Uterus (tissue), 3 donors: ENCODE measurements at regions not wholly inside any gene's neighbourhood (a gene's known extent, or its start where the extent isn't known, plus 50 kb on each side); places are given as distances from the start of the nearest gene placed in this dataset.

ENCODE experiments used
- DNase-seq, 2 donors: peaks; one replicate each; pipeline ENCODE4 v3.0.0-alpha.2; 2019 to 2020
- H3K27ac ChIP-seq, 2 donors: fragments of 200-600 bp; sonication (generic); 1 replicate in 1 of 2; 2 replicates in 1 of 2; pipeline ENCODE4 v1.5.1; 2016 to 2018
- H3K27me3 ChIP-seq, 2 donors: fragments of 200-600 bp; sonication (generic); one replicate each; pipeline ENCODE4 v1.5.1; 2018 to 2019; ENCODE audit warnings: control low read depth in 1 of 2
- H3K36me3 ChIP-seq, 2 donors: fragments of 200-600 bp; sonication (generic); one replicate each; pipeline ENCODE4 v1.5.1; 2019; ENCODE audit warnings: control low read depth in 1 of 2
- H3K4me1 ChIP-seq, 2 donors: fragments of 200-600 bp; sonication (generic); one replicate each; pipeline ENCODE4 v1.5.1; 2018 to 2019; ENCODE audit warnings: control low read depth in 1 of 2
- H3K4me3 ChIP-seq, 2 donors: fragments of 200-600 bp; sonication (generic); 1 replicate in 1 of 2; 2 replicates in 1 of 2; pipeline ENCODE4 v1.5.1; 2018 to 2019; ENCODE audit warnings: mild to moderate bottlenecking in 1 of 2
- H3K9me3 ChIP-seq, 2 donors: fragments of 200-600 bp; sonication (generic); one replicate each; pipeline ENCODE4 v1.5.1; 2019; ENCODE audit warnings: control low read depth in 1 of 2
- POLR2A ChIP-seq, 2 donors: fragments of 450-650 bp; IDR thresholded peaks; one replicate each; pipeline ENCODE4 v1.6.1; 2016; ENCODE audit warnings: antibody characterized with exemption in 2 of 2, mild to moderate bottlenecking in 1 of 2, moderate library complexity in 1 of 2
- intact Hi-C: fragments of 100-400 bp; cut with DNase I; formaldehyde crosslinking; loops from one replicate; pipeline ENCODE4 v1.15.1; 2023; ENCODE audit warnings: low total_unique reads
- TF ChIP-seq, protein P1 (sequence below), 4 experiments: fragments of 200-600 bp in 2 of 4; fragments of 450-650 bp in 2 of 4; sonication (generic) in 2 of 4; IDR thresholded peaks; one replicate each; pipeline ENCODE4 v1.5.1; 2016 to 2019; ENCODE audit warnings: antibody characterized with exemption in 4 of 4, mild to moderate bottlenecking in 2 of 4, moderate library complexity in 1 of 4
- donor health status: DM: yes; HTN: yes; CAD: no.

DNA sequence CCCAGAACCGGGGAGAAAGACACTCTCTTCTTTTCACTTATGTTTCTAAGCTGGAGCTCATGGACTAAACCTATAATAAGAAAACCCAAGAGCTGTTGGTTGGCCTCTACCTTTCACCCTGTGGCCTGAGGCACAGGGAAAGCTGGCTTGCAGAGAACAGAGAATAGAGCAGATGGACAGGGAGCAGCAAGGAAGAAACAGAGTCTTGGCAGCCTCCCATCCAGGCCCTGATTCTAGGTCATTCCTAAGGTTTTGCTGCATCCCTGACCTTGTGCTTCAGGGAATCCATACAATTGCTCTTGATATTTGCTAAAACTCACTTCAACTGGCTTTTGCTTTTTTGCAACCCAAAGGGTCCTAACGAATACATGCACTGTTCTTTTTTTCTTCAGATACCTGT lies 87.8 kb downstream of the SMIM20 start:
- no peak for DNase-seq
- no peaks in the 10 kb centered on the region for H3K9me3 ChIP-seq
- H3K27ac ChIP-seq = no peak overlapping the region
- H3K4me3 ChIP-seq = no peak overlapping the region
- H3K36me3 ChIP-seq = no peaks in the 10 kb centered on the region
- intact Hi-C loops = no loop called here
- H3K4me1 ChIP-seq = no peaks in the 10 kb centered on the region
- no peak for TF ChIP-seq POLR2A (IDR thresholded peaks at IDR 0.05)
- TF ChIP-seq, protein P1, sequence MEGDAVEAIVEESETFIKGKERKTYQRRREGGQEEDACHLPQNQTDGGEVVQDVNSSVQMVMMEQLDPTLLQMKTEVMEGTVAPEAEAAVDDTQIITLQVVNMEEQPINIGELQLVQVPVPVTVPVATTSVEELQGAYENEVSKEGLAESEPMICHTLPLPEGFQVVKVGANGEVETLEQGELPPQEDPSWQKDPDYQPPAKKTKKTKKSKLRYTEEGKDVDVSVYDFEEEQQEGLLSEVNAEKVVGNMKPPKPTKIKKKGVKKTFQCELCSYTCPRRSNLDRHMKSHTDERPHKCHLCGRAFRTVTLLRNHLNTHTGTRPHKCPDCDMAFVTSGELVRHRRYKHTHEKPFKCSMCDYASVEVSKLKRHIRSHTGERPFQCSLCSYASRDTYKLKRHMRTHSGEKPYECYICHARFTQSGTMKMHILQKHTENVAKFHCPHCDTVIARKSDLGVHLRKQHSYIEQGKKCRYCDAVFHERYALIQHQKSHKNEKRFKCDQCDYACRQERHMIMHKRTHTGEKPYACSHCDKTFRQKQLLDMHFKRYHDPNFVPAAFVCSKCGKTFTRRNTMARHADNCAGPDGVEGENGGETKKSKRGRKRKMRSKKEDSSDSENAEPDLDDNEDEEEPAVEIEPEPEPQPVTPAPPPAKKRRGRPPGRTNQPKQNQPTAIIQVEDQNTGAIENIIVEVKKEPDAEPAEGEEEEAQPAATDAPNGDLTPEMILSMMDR (IDR thresholded peaks at IDR 0.05) = no peak
- no peaks in the 10 kb centered on the region for H3K27me3 ChIP-seq

DNA sequence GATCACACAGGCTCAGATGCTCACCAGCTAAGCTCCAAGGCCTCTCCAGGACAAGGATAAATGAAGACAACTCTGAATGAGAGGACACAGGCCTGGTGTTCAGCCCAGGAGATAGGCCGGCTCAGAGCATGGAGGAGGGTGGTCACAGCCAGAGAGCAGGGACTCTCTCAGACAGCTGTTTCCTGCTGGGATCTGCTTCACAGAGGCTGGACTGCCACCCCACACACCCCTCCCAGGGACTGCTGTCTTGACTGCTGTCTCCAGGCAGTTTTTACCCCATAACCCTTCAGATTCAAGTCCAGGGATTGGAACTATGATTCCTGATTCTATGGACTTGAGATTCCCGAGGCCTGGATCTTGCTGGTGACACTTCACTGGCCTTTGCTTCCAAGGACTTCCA lies 89.0 kb downstream of the SMIM20 start:
- intact Hi-C loops = no loop called here
- H3K4me1 ChIP-seq = no peaks in the 10 kb centered on the region
- no peaks in the 10 kb centered on the region for H3K9me3 ChIP-seq
- no peak for DNase-seq
- H3K27ac ChIP-seq = no peak overlapping the region
- TF ChIP-seq POLR2A (IDR thresholded peaks at IDR 0.05) = no peak
- TF ChIP-seq, protein P1 (IDR thresholded peaks at IDR 0.05) = no peak
- no peaks in the 10 kb centered on the region for H3K36me3 ChIP-seq
- no peaks in the 10 kb centered on the region for H3K27me3 ChIP-seq
- no peak overlapping the region for H3K4me3 ChIP-seq

DNA sequence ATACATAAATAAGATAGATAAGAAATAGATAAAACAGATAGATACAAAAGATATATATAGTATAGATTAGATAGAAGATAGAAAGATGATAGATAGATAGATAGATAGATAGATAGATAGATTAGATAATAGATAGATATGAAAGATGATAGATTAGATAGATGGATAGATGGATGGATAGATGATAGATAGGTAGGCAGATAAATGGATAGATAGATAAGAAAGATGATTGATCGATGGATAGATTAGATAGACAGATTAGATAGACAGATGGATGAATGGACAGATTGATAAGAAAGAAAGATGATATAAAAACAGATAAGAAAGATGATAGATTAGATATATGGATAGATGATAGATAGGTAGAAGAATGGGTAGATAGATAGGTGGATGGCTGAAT lies 90.3 kb downstream of the SMIM20 start:
- intact Hi-C loops = no loop called here
- no peak for TF ChIP-seq POLR2A (IDR thresholded peaks at IDR 0.05)
- DNase-seq = no peak
- Histone ChIP-seq H3K36me3 (no peaks in the 10 kb centered on the region), H3K9me3 (no peaks in the 10 kb centered on the region), H3K4me1 (no peaks in the 10 kb centered on the region), H3K27ac (no peak overlapping the region), H3K4me3 (no peak overlapping the region), H3K27me3 (no peaks in the 10 kb centered on the region)

DNA sequence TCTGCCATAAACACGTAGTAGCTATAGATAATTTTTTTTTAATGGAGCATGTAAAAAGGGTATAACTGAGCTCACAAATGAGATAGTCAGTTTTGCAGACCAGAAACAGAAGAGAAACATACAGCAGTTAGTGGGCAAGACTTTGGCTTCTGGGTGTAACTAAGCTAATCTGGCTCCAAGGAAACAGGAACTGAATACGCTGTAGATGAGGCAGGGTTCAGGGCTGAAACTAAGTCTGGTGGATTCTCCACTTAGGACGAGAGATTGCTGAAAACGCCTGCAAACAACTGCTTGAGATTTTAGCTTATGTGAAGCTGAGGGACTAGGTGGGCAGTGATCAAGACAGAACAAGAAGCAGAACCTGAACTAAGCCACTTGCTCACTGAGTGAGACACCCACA lies 91.7 kb downstream of the SMIM20 start:
- no peak for TF ChIP-seq POLR2A (IDR thresholded peaks at IDR 0.05)
- TF ChIP-seq, protein P1 (IDR thresholded peaks at IDR 0.05) = no peak
- Histone ChIP-seq H3K4me1 (no peaks in the 10 kb centered on the region), H3K27ac (no peak overlapping the region), H3K9me3 (no peaks in the 10 kb centered on the region), H3K27me3 (no peaks in the 10 kb centered on the region), H3K36me3 (no peaks in the 10 kb centered on the region), H3K4me3 (no peak overlapping the region)
- intact Hi-C loops = no loop called here
- DNase-seq = no peak

DNA sequence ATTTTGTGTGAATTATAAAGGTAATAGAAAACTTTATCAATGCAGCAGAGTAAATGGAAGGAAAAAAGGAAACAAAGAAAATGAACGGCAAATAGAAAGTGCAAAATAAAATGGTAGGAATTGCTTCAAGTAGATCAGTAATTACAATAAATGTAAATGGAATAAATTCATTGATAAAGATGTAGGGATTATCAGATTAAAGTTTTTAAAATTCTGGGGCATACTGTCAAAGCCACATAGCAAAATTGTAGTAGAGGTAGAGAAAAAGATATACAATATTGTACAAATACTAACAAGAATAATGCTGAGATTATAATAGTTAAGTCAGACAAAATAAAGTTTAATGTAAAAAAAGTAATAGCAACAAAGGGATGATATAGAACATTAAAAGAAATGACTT lies 94.7 kb downstream of the SMIM20 start:
- TF ChIP-seq POLR2A (IDR thresholded peaks at IDR 0.05) = no peak
- TF ChIP-seq, protein P1 (IDR thresholded peaks at IDR 0.05) = no peak
- H3K9me3 ChIP-seq = no peaks in the 10 kb centered on the region
- H3K27ac ChIP-seq = no peak overlapping the region
- intact Hi-C loops = no loop called here
- no peaks in the 10 kb centered on the region for H3K36me3 ChIP-seq
- H3K4me1 ChIP-seq = no peaks in the 10 kb centered on the region
- no peaks in the 10 kb centered on the region for H3K27me3 ChIP-seq
- DNase-seq = no peak
- no peak overlapping the region for H3K4me3 ChIP-seq

DNA sequence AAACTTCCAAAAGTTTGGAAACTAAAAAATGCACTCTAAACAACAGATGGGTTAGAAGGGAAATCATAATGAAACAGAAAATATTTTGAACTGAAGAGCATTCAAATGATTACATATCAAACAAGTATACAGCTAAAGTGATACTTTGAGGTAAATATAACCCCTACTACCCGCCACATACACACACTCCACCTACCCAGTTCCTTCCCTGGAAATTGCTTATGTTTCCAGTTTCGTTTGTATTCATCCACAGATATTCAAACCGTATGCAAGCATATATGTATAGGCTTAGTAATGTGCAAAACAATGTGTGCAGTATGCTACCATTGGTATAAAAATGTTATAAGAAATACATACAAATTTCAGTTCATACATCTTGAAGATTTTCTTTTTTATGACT lies 95.5 kb downstream of the SMIM20 start:
- TF ChIP-seq, protein P1 (IDR thresholded peaks at IDR 0.05) = no peak
- TF ChIP-seq POLR2A (IDR thresholded peaks at IDR 0.05) = no peak
- H3K4me3 ChIP-seq = no peak overlapping the region
- no peak for DNase-seq
- no peaks in the 10 kb centered on the region for H3K27me3 ChIP-seq
- intact Hi-C loops = no loop called here
- no peaks in the 10 kb centered on the region for H3K9me3 ChIP-seq
- H3K27ac ChIP-seq = no peak overlapping the region
- no peaks in the 10 kb centered on the region for H3K4me1 ChIP-seq
- H3K36me3 ChIP-seq = no peaks in the 10 kb centered on the region
